ENCODE measurements at regions not wholly inside any gene's neighbourhood (a gene's known extent, or its start where the extent isn't known, plus 50 kb on each side); places are given as distances from the start of the nearest gene placed in this dataset.

GRCh38 chr13:44148159-44148914 lies 225.3 kb upstream of the SERP2 start:
- no peak for TF ChIP-seq CTCF (IDR thresholded peaks at IDR 0.05 in 4 of 5, conservative IDR thresholded peaks at IDR 0.05 in 1 of 5)
- TF ChIP-seq POLR2A (IDR thresholded peaks at IDR 0.05): no peak
